ENCODE measurements at regions not wholly inside any gene's neighbourhood (a gene's known extent, or its start where the extent isn't known, plus 50 kb on each side); places are given as distances from the start of the nearest gene placed in this dataset.

- TF ChIP-seq CTCF (IDR thresholded peaks at IDR 0.05) (no peak), POLR2A (IDR thresholded peaks at IDR 0.05) (no peak)
- DNase-seq = no peak
- WGBS, 2 donors = 86 to 98% methylated on average over 3 of the region's 3 CpGs
- Histone ChIP-seq H3K27ac (no peak overlapping the region), H3K27me3 (no peaks in the 10 kb centered on the region), H3K4me1 (no peaks in the 10 kb centered on the region), H3K36me3 (no peaks in the 10 kb centered on the region), H3K9me3 (no peaks in the 10 kb centered on the region), H3K4me3 (no peak overlapping the region)
- intact Hi-C loops (cut with DNase I) = no loop called here
Measured at GRCh38 chr10:36332926-36333325, 690.8 kb upstream of the FZD8 start.

- intact Hi-C loops (cut with DNase I) = no loop called here
- no peak for DNase-seq
- Histone ChIP-seq H3K4me1 (no peaks in the 10 kb centered on the region), H3K27me3 (no peaks in the 10 kb centered on the region), H3K9me3 (no peaks in the 10 kb centered on the region), H3K27ac (no peak overlapping the region), H3K4me3 (no peak overlapping the region), H3K36me3 (no peaks in the 10 kb centered on the region)
- TF ChIP-seq POLR2A (IDR thresholded peaks at IDR 0.05) = no peak
- TF ChIP-seq CTCF (IDR thresholded peaks at IDR 0.05) = no peak
- 62 to 75% methylated on average over 3 of the region's 3 CpGs for WGBS, 2 donors
Measured at GRCh38 chr10:36331121-36331520, 689.0 kb upstream of the FZD8 start.

- TF ChIP-seq POLR2A (IDR thresholded peaks at IDR 0.05) (no peak), CTCF (IDR thresholded peaks at IDR 0.05) (no peak)
- no peak for DNase-seq
- H3K36me3 ChIP-seq = no peaks in the 10 kb centered on the region
- H3K9me3 ChIP-seq = no peaks in the 10 kb centered on the region
- WGBS, 2 donors = 56 to 57% methylated on average over 1 to 2 of the region's 2 CpGs
- H3K27ac ChIP-seq = no peak overlapping the region
- no peaks in the 10 kb centered on the region for H3K4me1 ChIP-seq
- intact Hi-C loops (cut with DNase I) = no loop called here
- H3K4me3 ChIP-seq = no peak overlapping the region
- H3K27me3 ChIP-seq = no peaks in the 10 kb centered on the region
Measured at GRCh38 chr10:36325815-36326214, 683.7 kb upstream of the FZD8 start.

- DNase-seq = no peak
- Histone ChIP-seq H3K36me3 (no peaks in the 10 kb centered on the region), H3K4me3 (no peak overlapping the region), H3K27me3 (no peaks in the 10 kb centered on the region), H3K27ac (no peak overlapping the region), H3K4me1 (no peaks in the 10 kb centered on the region), H3K9me3 (no peaks in the 10 kb centered on the region)
- TF ChIP-seq POLR2A (IDR thresholded peaks at IDR 0.05) (no peak), CTCF (IDR thresholded peaks at IDR 0.05) (no peak)
- 83 to 88% methylated on average over 2 of the region's 2 CpGs for WGBS, 2 donors
- intact Hi-C loops (cut with DNase I) = no loop called here
Measured at GRCh38 chr10:36324831-36325230, 682.7 kb upstream of the FZD8 start.

GRCh38 chr10:36313142-36313541, 671.0 kb upstream of the FZD8 start:
- H3K27me3 ChIP-seq = no peaks in the 10 kb centered on the region
- intact Hi-C loops (cut with DNase I) = no loop called here
- WGBS, 2 donors = 72 to 79% methylated on average over 7 of the region's 7 CpGs
- no peaks in the 10 kb centered on the region for H3K36me3 ChIP-seq
- no peaks in the 10 kb centered on the region for H3K9me3 ChIP-seq
- H3K4me1 ChIP-seq = no peaks in the 10 kb centered on the region
- H3K27ac ChIP-seq = no peak overlapping the region
- no peak overlapping the region for H3K4me3 ChIP-seq
- no peak for DNase-seq
- TF ChIP-seq POLR2A (IDR thresholded peaks at IDR 0.05) = no peak
- TF ChIP-seq CTCF (IDR thresholded peaks at IDR 0.05) = no peak
